CD4-positive, CD25-positive, alpha-beta regulatory T cell (primary cell): ENCODE measurements at regions not wholly inside any gene's neighbourhood (a gene's known extent, or its start where the extent isn't known, plus 50 kb on each side); places are given as distances from the start of the nearest gene placed in this dataset.
"Not testable (repeated sequence)": the region's sequence is repeated elsewhere in the genome, so short reads cannot be mapped to it uniquely, and the experiment has no call there.

Source experiments
- ATAC-seq, 2 donors: fragments of 150-1000 bp; cut with Tn5 transposase; one replicate each; pipeline ENCODE4 v1.10.0; 2021; ENCODE audit warnings: low read depth in 2 of 2, moderate number of reproducible peaks in 2 of 2, moderate library complexity in 1 of 2
- DNase-seq, 3 donors: peaks; one replicate each; pipeline versions ENCODE4 v3.0.0 to v3.0.0-alpha.2; 2012 to 2022; ENCODE audit warnings: mixed read lengths in 1 of 3
- H3K27ac ChIP-seq: one replicate; pipeline ENCODE4 v1.7.0; 2013; ENCODE audit warnings: mild to moderate bottlenecking, low read length; ENCODE audit not compliant: insufficient read depth, poor library complexity, severe bottlenecking
- H3K27me3 ChIP-seq: one replicate; pipeline ENCODE4 v1.7.0; 2013; ENCODE audit warnings: low read length; ENCODE audit not compliant: control insufficient read depth, insufficient read depth
- H3K36me3 ChIP-seq: one replicate; pipeline ENCODE4 v1.7.0; 2013; ENCODE audit warnings: mild to moderate bottlenecking, low read length, moderate library complexity; ENCODE audit not compliant: control insufficient read depth, insufficient read depth
- H3K4me1 ChIP-seq: 2 replicates; pipeline ENCODE4 v1.7.0; 2013; ENCODE audit warnings: mild to moderate bottlenecking, low read length; ENCODE audit not compliant: insufficient read depth, control insufficient read depth, poor library complexity, severe bottlenecking
- H3K4me3 ChIP-seq: one replicate; pipeline ENCODE4 v1.7.0; 2013; ENCODE audit warnings: low read depth, mild to moderate bottlenecking, low read length, moderate library complexity
- H3K9me3 ChIP-seq, 2 experiments: 1 replicate in 1 of 2; 2 replicates in 1 of 2; pipeline ENCODE4 v1.7.0; 2013; ENCODE audit warnings: low read length in 2 of 2, mild to moderate bottlenecking in 1 of 2, moderate library complexity in 1 of 2; ENCODE audit not compliant: control insufficient read depth in 2 of 2
- H3K27ac Mint-ChIP-seq, 3 donors: one replicate each; pipeline ENCODE4 v1.8.0; 2020 to 2022; ENCODE audit warnings: mild to moderate bottlenecking in 3 of 3, mixed read lengths in 3 of 3, moderate library complexity in 2 of 3
- H3K27me3 Mint-ChIP-seq: one replicate; pipeline ENCODE4 v1.8.0; 2022; ENCODE audit warnings: mild to moderate bottlenecking, mixed read lengths
- H3K36me3 Mint-ChIP-seq: one replicate; pipeline ENCODE4 v1.8.0; 2020; ENCODE audit warnings: mixed read lengths
- H3K4me1 Mint-ChIP-seq, 4 donors: one replicate each; pipeline ENCODE4 v1.8.0; 2020 to 2022; ENCODE audit warnings: mixed read lengths in 4 of 4, mild to moderate bottlenecking in 1 of 4
- H3K4me3 Mint-ChIP-seq, 4 donors: one replicate each; pipeline ENCODE4 v1.8.0; 2020 to 2022; ENCODE audit warnings: mild to moderate bottlenecking in 4 of 4, mixed read lengths in 4 of 4, moderate library complexity in 3 of 4
- H3K9me3 Mint-ChIP-seq, 7 donors: one replicate each; pipeline ENCODE4 v1.8.0; 2020 to 2022; ENCODE audit warnings: mixed read lengths in 7 of 7, mild to moderate bottlenecking in 3 of 7, moderate library complexity in 2 of 7

DNA sequence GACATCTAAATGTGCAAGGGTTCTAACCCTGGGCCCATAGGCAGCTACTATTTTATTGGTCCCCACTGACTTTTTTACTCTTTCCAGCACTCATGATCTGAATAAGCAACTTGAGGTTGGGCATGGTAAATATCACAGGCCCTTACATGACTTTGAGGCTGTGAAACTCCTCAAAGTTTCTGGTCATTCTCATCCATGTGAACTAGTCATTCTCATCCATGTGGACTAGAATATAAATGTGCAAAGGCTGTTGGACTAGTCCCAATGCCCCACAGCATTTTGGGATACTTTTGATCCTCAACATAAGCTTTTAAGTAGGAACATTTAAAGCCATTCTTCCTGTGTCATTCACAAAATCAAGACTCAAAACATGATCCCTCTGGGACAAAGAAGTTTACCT, 290.7 kb upstream of the PPARGC1A start:
- no peak overlapping the region for H3K4me3 ChIP-seq
- no peaks in the 10 kb centered on the region for H3K36me3 ChIP-seq
- Mint-ChIP-seq H3K27ac (no peak overlapping the region), H3K4me3 (no peak overlapping the region), H3K9me3 (peaks cover 0 to 8% (median 5%) of the 10 kb centered on the region in 7 donors), H3K27me3 (no peaks in the 10 kb centered on the region), H3K4me1 (no peaks in the 10 kb centered on the region), H3K36me3 (no peaks in the 10 kb centered on the region)
- no peaks in the 10 kb centered on the region for H3K4me1 ChIP-seq
- H3K27ac ChIP-seq: no peak overlapping the region
- DNase-seq: no peak
- no peaks in the 10 kb centered on the region for H3K27me3 ChIP-seq
- ATAC-seq: no peak
- H3K9me3 ChIP-seq: no peaks in the 10 kb centered on the region

GRCh38 chr4:24179201-24179840, 289.5 kb upstream of the PPARGC1A start:
- H3K27ac ChIP-seq: no peak overlapping the region
- no peak overlapping the region for H3K4me3 ChIP-seq
- Mint-ChIP-seq H3K27me3 (no peaks in the 10 kb centered on the region), H3K36me3 (no peaks in the 10 kb centered on the region), H3K27ac (no peak overlapping the region), H3K4me3 (no peak overlapping the region), H3K4me1 (no peaks in the 10 kb centered on the region), H3K9me3 (peaks cover 0 to 8% (median 5%) of the 10 kb centered on the region in 7 donors)
- DNase-seq: no peak
- ATAC-seq: no peak
- no peaks in the 10 kb centered on the region for H3K4me1 ChIP-seq
- H3K27me3 ChIP-seq: no peaks in the 10 kb centered on the region
- H3K36me3 ChIP-seq: no peaks in the 10 kb centered on the region
- no peaks in the 10 kb centered on the region for H3K9me3 ChIP-seq

GRCh38 chr4:24177443-24177842, 287.6 kb upstream of the PPARGC1A start:
- H3K27me3 ChIP-seq, H3K4me3 ChIP-seq, H3K27me3 Mint-ChIP-seq, H3K4me3 Mint-ChIP-seq, H3K36me3 ChIP-seq, H3K27ac ChIP-seq, H3K9me3 ChIP-seq, H3K4me1 ChIP-seq, DNase-seq, H3K4me1 Mint-ChIP-seq, H3K36me3 Mint-ChIP-seq, H3K9me3 Mint-ChIP-seq, H3K27ac Mint-ChIP-seq, ATAC-seq: not testable (repeated sequence)

DNA sequence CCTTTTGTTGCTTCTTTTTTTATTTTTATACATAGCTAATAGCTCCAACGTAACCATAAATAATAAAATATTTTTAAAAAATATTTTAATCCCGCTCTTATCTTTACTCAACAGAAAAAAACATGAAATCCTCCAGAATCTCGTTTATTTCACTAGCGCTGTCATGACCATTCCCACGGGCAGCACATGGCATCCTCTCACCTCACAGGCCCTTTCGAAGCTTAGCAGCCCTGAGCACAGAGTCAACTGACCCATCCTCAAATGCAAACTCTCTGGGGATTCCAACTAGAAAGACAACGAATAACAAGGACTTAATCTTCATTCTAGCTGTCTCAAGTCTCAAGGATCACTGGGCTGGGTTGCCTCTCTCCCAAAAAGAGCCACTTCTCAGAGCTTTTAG, 285.9 kb upstream of the PPARGC1A start:
- H3K9me3 ChIP-seq: no peaks in the 10 kb centered on the region
- Mint-ChIP-seq H3K9me3 (peaks cover 0 to 10% (median 6%) of the 10 kb centered on the region in 7 donors), H3K27me3 (no peaks in the 10 kb centered on the region), H3K4me1 (no peaks in the 10 kb centered on the region), H3K36me3 (no peaks in the 10 kb centered on the region), H3K4me3 (no peak overlapping the region), H3K27ac (no peak overlapping the region)
- no peak for DNase-seq
- no peaks in the 10 kb centered on the region for H3K27me3 ChIP-seq
- no peak overlapping the region for H3K4me3 ChIP-seq
- H3K27ac ChIP-seq: no peak overlapping the region
- H3K36me3 ChIP-seq: no peaks in the 10 kb centered on the region
- ATAC-seq: no peak
- no peaks in the 10 kb centered on the region for H3K4me1 ChIP-seq

- ATAC-seq (no peak), DNase-seq (no peak)
- H3K27ac ChIP-seq: no peak overlapping the region
- no peak overlapping the region for H3K4me3 ChIP-seq
- no peaks in the 10 kb centered on the region for H3K9me3 ChIP-seq
- H3K27me3 Mint-ChIP-seq: no peaks in the 10 kb centered on the region
- no peaks in the 10 kb centered on the region for H3K36me3 ChIP-seq
- H3K9me3 Mint-ChIP-seq: peaks cover 0 to 10% (median 6%) of the 10 kb centered on the region in 7 donors
- no peaks in the 10 kb centered on the region for H3K27me3 ChIP-seq
- no peaks in the 10 kb centered on the region for H3K4me1 Mint-ChIP-seq
- no peaks in the 10 kb centered on the region for H3K36me3 Mint-ChIP-seq
- no peak overlapping the region for H3K27ac Mint-ChIP-seq
- no peak overlapping the region for H3K4me3 Mint-ChIP-seq
- H3K4me1 ChIP-seq: no peaks in the 10 kb centered on the region
Measured at GRCh38 chr4:24174602-24175001, 284.8 kb upstream of the PPARGC1A start.

DNA sequence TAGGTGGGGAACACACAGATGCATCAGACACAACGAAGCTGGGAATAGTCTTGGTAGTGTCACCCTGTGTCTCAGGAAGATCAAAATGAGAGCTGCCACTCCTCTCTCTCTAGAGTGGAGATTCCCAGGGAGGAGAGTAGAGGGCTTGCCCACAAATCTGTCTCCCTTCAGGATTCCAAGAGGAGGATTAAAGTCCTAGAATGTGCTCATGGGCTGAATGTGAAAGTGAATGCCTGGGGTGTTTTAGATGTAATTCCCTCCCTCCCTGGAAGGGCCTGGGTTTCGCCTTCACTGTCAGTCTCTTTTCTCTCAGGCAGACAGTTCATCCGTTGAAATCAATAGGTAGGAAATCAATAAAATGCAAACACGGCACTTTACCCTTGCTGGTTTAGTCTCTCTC, 282.6 kb upstream of the PPARGC1A start:
- Mint-ChIP-seq H3K4me1 (no peaks in the 10 kb centered on the region), H3K36me3 (no peaks in the 10 kb centered on the region), H3K27me3 (no peaks in the 10 kb centered on the region), H3K27ac (no peak overlapping the region), H3K9me3 (peaks cover 0 to 10% (median 4%) of the 10 kb centered on the region in 7 donors), H3K4me3 (no peak overlapping the region)
- DNase-seq (no peak), ATAC-seq (no peak)
- no peak overlapping the region for H3K4me3 ChIP-seq
- no peaks in the 10 kb centered on the region for H3K27me3 ChIP-seq
- H3K36me3 ChIP-seq: no peaks in the 10 kb centered on the region
- no peak overlapping the region for H3K27ac ChIP-seq
- H3K9me3 ChIP-seq: no peaks in the 10 kb centered on the region
- H3K4me1 ChIP-seq: no peaks in the 10 kb centered on the region

DNA sequence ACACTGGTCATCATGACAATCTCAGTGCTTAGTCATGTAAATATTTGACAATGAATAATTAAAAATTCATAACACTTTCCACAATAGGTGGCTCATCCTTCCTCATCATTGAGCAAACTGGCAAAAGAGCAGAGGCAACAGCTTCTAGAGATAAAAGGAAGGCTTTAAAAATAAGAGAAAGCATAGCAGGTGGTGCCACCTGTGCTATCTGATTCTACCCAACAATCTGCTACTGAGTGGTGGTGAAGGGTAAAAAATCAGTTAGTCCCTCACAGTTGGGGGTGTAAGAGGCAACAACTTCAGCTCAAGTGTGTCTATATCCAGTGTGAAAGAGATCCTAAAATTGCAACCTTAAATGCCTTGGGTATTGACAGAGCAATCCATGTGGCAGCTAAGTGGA, 280.1 kb upstream of the PPARGC1A start:
- Histone ChIP-seq H3K4me1 (no peaks in the 10 kb centered on the region), H3K36me3 (no peaks in the 10 kb centered on the region), H3K9me3 (no peaks in the 10 kb centered on the region), H3K4me3 (no peak overlapping the region), H3K27ac (no peak overlapping the region), H3K27me3 (no peaks in the 10 kb centered on the region)
- peaks cover 4% of the 10 kb centered on the region for H3K27me3 Mint-ChIP-seq
- no peak overlapping the region for H3K27ac Mint-ChIP-seq
- DNase-seq: no peak
- no peaks in the 10 kb centered on the region for H3K4me1 Mint-ChIP-seq
- ATAC-seq: no peak
- H3K9me3 Mint-ChIP-seq: peaks cover 0 to 5% (median 0%) of the 10 kb centered on the region in 7 donors
- no peaks in the 10 kb centered on the region for H3K36me3 Mint-ChIP-seq
- H3K4me3 Mint-ChIP-seq: no peak overlapping the region

- Mint-ChIP-seq H3K36me3 (no peaks in the 10 kb centered on the region), H3K27ac (no peak overlapping the region), H3K4me1 (no peaks in the 10 kb centered on the region), H3K27me3 (peaks cover 4% of the 10 kb centered on the region), H3K4me3 (no peak overlapping the region), H3K9me3 (peaks cover 0 to 5% (median 0%) of the 10 kb centered on the region in 7 donors)
- Histone ChIP-seq H3K27me3 (no peaks in the 10 kb centered on the region), H3K9me3 (no peaks in the 10 kb centered on the region), H3K36me3 (no peaks in the 10 kb centered on the region), H3K4me3 (no peak overlapping the region), H3K4me1 (no peaks in the 10 kb centered on the region), H3K27ac (no peak overlapping the region)
- DNase-seq: no peak
- ATAC-seq: no peak
Measured at GRCh38 chr4:24168658-24169057, 278.8 kb upstream of the PPARGC1A start.
